H1 (cell line): ENCODE measurements at regions not wholly inside any gene's neighbourhood (a gene's known extent, or its start where the extent isn't known, plus 50 kb on each side); places are given as distances from the start of the nearest gene placed in this dataset.

Experiments
- CHD7 ChIP-seq: fragments of 300-600 bp; sonication (generic); IDR thresholded peaks from 2 replicates; pipeline ENCODE4 v1.7.1; 2012; ENCODE audit warnings: low read length, moderate library complexity, mild to moderate bottlenecking, inconsistent platforms; ENCODE audit not compliant: insufficient replicate concordance
- GABPA ChIP-seq: IDR thresholded peaks from 2 replicates; pipeline ENCODE4 v1.6.1; 2011; ENCODE audit warnings: mild to moderate bottlenecking, low read length, moderate library complexity, borderline replicate concordance; ENCODE audit not compliant: insufficient read depth
- HDAC6 ChIP-seq: IDR thresholded peaks from one replicate; pipeline ENCODE4 v1.7.1; 2012; ENCODE audit warnings: low read depth, mild to moderate bottlenecking, inconsistent platforms, low read length, moderate library complexity
- MAFK ChIP-seq: IDR thresholded peaks from 2 replicates; pipeline ENCODE4 v1.6.1; 2012; ENCODE audit warnings: low read depth, mild to moderate bottlenecking, improper control_type of control experiment, low read length
- POU5F1 ChIP-seq: IDR thresholded peaks from 2 replicates; pipeline ENCODE4 v1.6.1; 2011; ENCODE audit warnings: low read depth, mild to moderate bottlenecking, low read length, moderate library complexity
- RNF2 ChIP-seq: fragments of 200-900, 300-1000 bp; sonication (generic); IDR thresholded peaks from 2 replicates; pipeline ENCODE4 v1.7.1; 2016; ENCODE audit warnings: borderline replicate concordance, low read depth, mild to moderate bottlenecking, antibody characterized with exemption, low read length; ENCODE audit not compliant: poor library complexity, severe bottlenecking; ENCODE audit errors: missing control alignments
- SAP30 ChIP-seq: fragments of 300-600 bp; sonication (generic); IDR thresholded peaks from 2 replicates; pipeline ENCODE4 v1.7.1; 2012; ENCODE audit warnings: low read length, moderate library complexity, mild to moderate bottlenecking, inconsistent platforms; ENCODE audit not compliant: insufficient read depth, insufficient replicate concordance
- SP2 ChIP-seq: IDR thresholded peaks from 2 replicates; pipeline ENCODE4 v1.6.1; 2012; ENCODE audit warnings: mild to moderate bottlenecking, low read length, inconsistent platforms
- SP4 ChIP-seq: IDR thresholded peaks from 2 replicates; pipeline ENCODE4 v1.6.1; 2012; ENCODE audit warnings: low read length, inconsistent platforms
- TAF7 ChIP-seq: optimal IDR thresholded peaks from 2 replicates; pipeline ENCODE3; 2011; ENCODE audit warnings: low read depth, mild to moderate bottlenecking, inconsistent platforms, low read length, moderate library complexity, borderline replicate concordance

GRCh38 chr5:71893451-71893850, 174.4 kb downstream of the CARTPT start (continued):
- no peak for TF ChIP-seq CHD7
- TF ChIP-seq MAFK = no peak
- TF ChIP-seq SAP30 = no peak
- TF ChIP-seq GABPA = no peak
- TF ChIP-seq SP2 = no peak
- no peak for TF ChIP-seq TAF7
- TF ChIP-seq RNF2 = no peak
- TF ChIP-seq SP4 = no peak
- TF ChIP-seq POU5F1 = no peak
- TF ChIP-seq HDAC6 = no peak
